ENCODE measurements at regions not wholly inside any gene's neighbourhood (a gene's known extent, or its start where the extent isn't known, plus 50 kb on each side); places are given as distances from the start of the nearest gene placed in this dataset.
"Not testable (repeated sequence)": the region's sequence is repeated elsewhere in the genome, so short reads cannot be mapped to it uniquely, and the experiment has no call there.

DNA sequence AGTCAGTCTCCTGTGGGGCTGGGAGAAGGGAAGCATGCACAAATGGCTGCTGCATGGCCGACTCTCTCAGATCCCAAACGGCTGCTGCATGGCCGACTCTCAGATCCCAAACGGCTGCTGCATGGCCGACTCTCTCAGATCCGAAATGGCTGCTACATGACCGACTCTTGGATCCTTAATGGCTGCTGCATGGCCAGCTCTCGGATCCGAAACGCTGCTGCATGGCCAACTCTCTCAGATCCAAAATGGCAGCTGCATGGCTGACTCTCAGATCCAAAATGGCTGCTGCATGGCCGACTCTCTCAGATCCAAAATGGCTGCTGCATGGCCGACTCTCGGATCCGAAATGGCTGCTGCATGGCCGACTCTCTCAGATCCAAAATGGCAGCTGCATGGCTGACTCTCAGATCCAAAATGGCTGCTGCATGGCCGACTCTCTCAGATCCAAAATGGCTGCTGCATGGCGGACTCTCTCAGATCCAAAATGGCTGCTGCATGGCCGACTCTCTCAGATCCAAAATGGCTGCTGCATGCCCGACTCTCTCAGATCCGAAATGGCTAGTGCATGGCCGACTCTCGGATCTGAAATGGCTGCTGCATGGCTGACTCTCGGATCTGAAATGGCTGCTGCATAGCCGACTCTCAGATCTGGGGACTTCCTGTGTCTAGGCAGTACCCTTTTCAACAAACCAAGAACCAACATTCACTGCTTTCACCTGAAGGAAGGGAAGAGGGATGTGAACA is 284.8 kb upstream of the SMIM21 start:
- not testable (repeated sequence) for H3K27me3 ChIP-seq (ENCODE audit: control insufficient read depth in 3 of 3, insufficient read depth in 3 of 3, low read length in 3 of 3); H3K4me3 ChIP-seq (ENCODE audit: low read length in 3 of 3); H3K36me3 ChIP-seq (ENCODE audit: control insufficient read depth in 3 of 3, insufficient read depth in 3 of 3, low read length in 3 of 3); H3K27ac ChIP-seq (ENCODE audit: low read depth, low read length); H3K9ac ChIP-seq (ENCODE audit: low read depth in 1 of 3, low read length in 3 of 3); H3K9me3 ChIP-seq (ENCODE audit: control insufficient read depth in 3 of 3, low read length in 3 of 3); H3K4me1 ChIP-seq (ENCODE audit: control insufficient read depth in 3 of 3, insufficient read depth in 3 of 3, low read length in 3 of 3)

DNA sequence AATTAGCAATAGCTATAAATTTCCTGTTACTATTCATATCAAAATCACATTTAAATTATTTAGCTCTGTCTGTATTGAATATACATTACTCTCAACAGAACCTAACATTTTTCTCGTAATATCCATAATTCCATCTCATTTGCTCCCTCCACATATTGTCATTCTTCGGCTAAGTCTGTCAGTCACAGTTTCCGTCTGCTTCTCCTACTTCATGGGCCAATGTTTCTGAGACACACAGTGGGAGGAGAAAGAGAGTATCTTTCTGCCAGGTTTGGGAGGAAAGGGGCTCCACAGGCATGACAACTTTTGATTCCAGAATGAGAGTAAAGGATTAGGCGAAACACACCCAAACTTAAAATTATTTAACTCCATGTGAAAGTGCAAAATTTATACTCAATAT is 273.1 kb upstream of the SMIM21 start:
- Histone ChIP-seq H3K4me1 (ENCODE audit: control insufficient read depth in 3 of 3, insufficient read depth in 3 of 3, low read length in 3 of 3) (no peaks in the 10 kb centered on the region), H3K4me3 (ENCODE audit: low read length in 3 of 3) (no peak overlapping the region), H3K9ac (ENCODE audit: low read depth in 1 of 3, low read length in 3 of 3) (no peak overlapping the region), H3K27ac (ENCODE audit: low read depth, low read length) (no peak overlapping the region), H3K9me3 (ENCODE audit: control insufficient read depth in 3 of 3, low read length in 3 of 3) (peaks cover 0 to 4% (median 0%) of the 10 kb centered on the region in 3 donors), H3K27me3 (ENCODE audit: control insufficient read depth in 3 of 3, insufficient read depth in 3 of 3, low read length in 3 of 3) (no peaks in the 10 kb centered on the region), H3K36me3 (ENCODE audit: control insufficient read depth in 3 of 3, insufficient read depth in 3 of 3, low read length in 3 of 3) (no peaks in the 10 kb centered on the region)

DNA sequence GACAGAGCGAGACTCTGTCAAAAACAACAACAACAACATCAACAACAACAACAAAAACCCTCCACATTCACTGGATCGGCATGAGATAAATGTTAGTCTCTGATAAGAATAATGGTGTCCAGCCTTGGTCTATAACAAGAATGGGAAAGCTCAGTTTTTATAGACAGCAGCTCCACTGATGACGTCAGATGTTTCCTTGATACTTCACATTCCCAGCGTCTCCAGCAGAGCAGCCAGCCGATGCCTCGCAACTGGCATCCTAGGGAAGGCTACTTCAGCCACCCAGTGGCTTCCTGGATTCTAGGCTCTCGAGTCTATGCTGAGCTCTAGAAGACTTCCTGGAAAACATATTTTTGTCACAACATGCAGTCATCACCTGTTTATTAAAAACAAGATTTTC is 271.4 kb upstream of the SMIM21 start:
- no peak overlapping the region for H3K9ac ChIP-seq (ENCODE audit: low read depth in 1 of 3, low read length in 3 of 3)
- H3K9me3 ChIP-seq (ENCODE audit: control insufficient read depth in 3 of 3, low read length in 3 of 3): peaks cover 0 to 4% (median 0%) of the 10 kb centered on the region in 3 donors
- H3K27me3 ChIP-seq (ENCODE audit: control insufficient read depth in 3 of 3, insufficient read depth in 3 of 3, low read length in 3 of 3): peaks cover 0 to 4% (median 0%) of the 10 kb centered on the region in 3 donors

GRCh38 chr18:75697493-75697892 is 270.0 kb upstream of the SMIM21 start:
- no peaks in the 10 kb centered on the region for H3K4me1 ChIP-seq (ENCODE audit: control insufficient read depth in 3 of 3, insufficient read depth in 3 of 3, low read length in 3 of 3)
- no peak overlapping the region for H3K9ac ChIP-seq (ENCODE audit: low read depth in 1 of 3, low read length in 3 of 3)
- no peak overlapping the region for H3K4me3 ChIP-seq (ENCODE audit: low read length in 3 of 3)
- no peak overlapping the region for H3K27ac ChIP-seq (ENCODE audit: low read depth, low read length)
- no peaks in the 10 kb centered on the region for H3K36me3 ChIP-seq (ENCODE audit: control insufficient read depth in 3 of 3, insufficient read depth in 3 of 3, low read length in 3 of 3)
- peaks cover 0 to 4% (median 0%) of the 10 kb centered on the region in 3 donors for H3K27me3 ChIP-seq (ENCODE audit: control insufficient read depth in 3 of 3, insufficient read depth in 3 of 3, low read length in 3 of 3)
- no peaks in the 10 kb centered on the region for H3K9me3 ChIP-seq (ENCODE audit: control insufficient read depth in 3 of 3, low read length in 3 of 3)

More for the DNA sequence above, 271.4 kb upstream of the SMIM21 start:
- Histone ChIP-seq H3K4me1 (ENCODE audit: control insufficient read depth in 3 of 3, insufficient read depth in 3 of 3, low read length in 3 of 3) (no peaks in the 10 kb centered on the region), H3K36me3 (ENCODE audit: control insufficient read depth in 3 of 3, insufficient read depth in 3 of 3, low read length in 3 of 3) (no peaks in the 10 kb centered on the region), H3K4me3 (ENCODE audit: low read length in 3 of 3) (no peak overlapping the region), H3K27ac (ENCODE audit: low read depth, low read length) (no peak overlapping the region)

- Histone ChIP-seq H3K4me3 (ENCODE audit: low read length in 3 of 3) (no peak overlapping the region), H3K9ac (ENCODE audit: low read depth in 1 of 3, low read length in 3 of 3) (no peak overlapping the region), H3K4me1 (ENCODE audit: control insufficient read depth in 3 of 3, insufficient read depth in 3 of 3, low read length in 3 of 3) (no peaks in the 10 kb centered on the region), H3K27ac (ENCODE audit: low read depth, low read length) (no peak overlapping the region), H3K9me3 (ENCODE audit: control insufficient read depth in 3 of 3, low read length in 3 of 3) (no peaks in the 10 kb centered on the region), H3K27me3 (ENCODE audit: control insufficient read depth in 3 of 3, insufficient read depth in 3 of 3, low read length in 3 of 3) (peaks cover 0 to 5% (median 0%) of the 10 kb centered on the region in 3 donors), H3K36me3 (ENCODE audit: control insufficient read depth in 3 of 3, insufficient read depth in 3 of 3, low read length in 3 of 3) (no peaks in the 10 kb centered on the region)
Measured at GRCh38 chr18:75696391-75696790, 268.9 kb upstream of the SMIM21 start.

DNA sequence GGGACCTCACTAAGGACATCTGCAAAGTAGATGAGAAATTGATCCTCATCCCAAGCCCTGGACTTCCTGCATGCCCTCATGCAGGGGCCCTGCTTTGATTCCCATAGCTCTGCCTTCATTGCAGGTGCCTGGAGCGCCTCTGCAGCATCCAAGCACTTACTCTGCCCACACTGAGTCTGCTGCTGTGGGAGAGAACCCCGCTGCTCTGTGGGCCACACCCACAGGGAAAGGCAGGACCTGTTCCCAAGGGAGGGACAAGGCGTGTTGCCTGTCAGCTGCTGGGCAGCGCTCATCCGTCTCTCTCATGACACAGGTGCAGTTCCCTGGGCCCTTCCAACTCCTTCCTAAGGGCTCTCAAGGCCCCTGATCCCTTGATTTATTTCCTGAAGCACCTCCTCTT is 266.8 kb upstream of the SMIM21 start:
- no peaks in the 10 kb centered on the region for H3K36me3 ChIP-seq (ENCODE audit: control insufficient read depth in 3 of 3, insufficient read depth in 3 of 3, low read length in 3 of 3)
- H3K4me1 ChIP-seq (ENCODE audit: control insufficient read depth in 3 of 3, insufficient read depth in 3 of 3, low read length in 3 of 3): no peaks in the 10 kb centered on the region

DNA sequence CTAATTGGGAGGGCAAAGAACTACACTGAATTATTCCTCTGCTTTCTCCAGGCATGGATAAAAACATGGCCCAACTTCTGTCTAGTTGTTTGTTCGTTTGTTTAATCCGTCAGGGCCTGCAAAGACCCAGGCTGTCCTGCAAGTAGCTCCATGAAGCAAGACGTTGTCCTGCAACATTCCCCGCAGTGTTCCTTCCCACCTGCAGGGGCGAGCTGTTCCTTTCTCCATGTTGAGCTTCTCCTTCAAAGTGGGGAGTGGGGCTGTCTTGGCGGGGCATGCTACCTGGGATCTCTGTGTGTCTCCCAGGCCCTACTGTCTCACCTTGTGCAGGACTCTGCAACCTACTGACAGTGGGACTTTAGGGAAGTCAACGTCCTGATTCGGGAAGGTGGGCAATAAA is 264.0 kb upstream of the SMIM21 start:
- peaks cover 0 to 7% (median 0%) of the 10 kb centered on the region in 3 donors for H3K27me3 ChIP-seq (ENCODE audit: control insufficient read depth in 3 of 3, insufficient read depth in 3 of 3, low read length in 3 of 3)
- no peaks in the 10 kb centered on the region for H3K4me1 ChIP-seq (ENCODE audit: control insufficient read depth in 3 of 3, insufficient read depth in 3 of 3, low read length in 3 of 3)
- H3K9ac ChIP-seq (ENCODE audit: low read depth in 1 of 3, low read length in 3 of 3): no peak overlapping the region
- no peaks in the 10 kb centered on the region for H3K36me3 ChIP-seq (ENCODE audit: control insufficient read depth in 3 of 3, insufficient read depth in 3 of 3, low read length in 3 of 3)
- no peak overlapping the region for H3K27ac ChIP-seq (ENCODE audit: low read depth, low read length)
- no peak overlapping the region for H3K4me3 ChIP-seq (ENCODE audit: low read length in 3 of 3)
- no peaks in the 10 kb centered on the region for H3K9me3 ChIP-seq (ENCODE audit: control insufficient read depth in 3 of 3, low read length in 3 of 3)

More for the DNA sequence above, 266.8 kb upstream of the SMIM21 start:
- Histone ChIP-seq H3K27ac (ENCODE audit: low read depth, low read length) (no peak overlapping the region), H3K27me3 (ENCODE audit: control insufficient read depth in 3 of 3, insufficient read depth in 3 of 3, low read length in 3 of 3) (peaks cover 0 to 7% (median 0%) of the 10 kb centered on the region in 3 donors), H3K9ac (ENCODE audit: low read depth in 1 of 3, low read length in 3 of 3) (no peak overlapping the region), H3K4me3 (ENCODE audit: low read length in 3 of 3) (no peak overlapping the region), H3K9me3 (ENCODE audit: control insufficient read depth in 3 of 3, low read length in 3 of 3) (no peaks in the 10 kb centered on the region)

DNA sequence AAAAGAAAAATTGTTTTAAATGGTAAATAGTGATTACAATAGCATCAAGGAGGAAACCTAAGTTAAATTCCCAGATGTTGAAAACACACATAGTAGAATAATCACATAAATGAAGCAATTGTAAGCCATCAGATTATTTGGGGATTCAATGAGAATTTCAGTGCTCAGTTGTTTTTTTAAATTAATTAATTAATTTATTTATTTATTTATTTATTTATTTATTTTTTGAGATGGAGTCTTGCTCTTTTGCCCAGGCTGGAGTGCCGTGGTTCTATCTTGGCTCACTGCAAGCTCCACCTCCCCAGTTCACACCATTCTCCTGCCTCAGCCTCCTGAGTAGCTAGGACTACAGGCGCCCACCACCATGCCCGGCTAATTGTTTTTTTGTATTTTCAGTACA is 262.8 kb upstream of the SMIM21 start:
- not testable (repeated sequence) for H3K9ac ChIP-seq (ENCODE audit: low read depth in 1 of 3, low read length in 3 of 3); H3K9me3 ChIP-seq (ENCODE audit: control insufficient read depth in 3 of 3, low read length in 3 of 3); H3K36me3 ChIP-seq (ENCODE audit: control insufficient read depth in 3 of 3, insufficient read depth in 3 of 3, low read length in 3 of 3); H3K27me3 ChIP-seq (ENCODE audit: control insufficient read depth in 3 of 3, insufficient read depth in 3 of 3, low read length in 3 of 3); H3K27ac ChIP-seq (ENCODE audit: low read depth, low read length); H3K4me3 ChIP-seq (ENCODE audit: low read length in 3 of 3); H3K4me1 ChIP-seq (ENCODE audit: control insufficient read depth in 3 of 3, insufficient read depth in 3 of 3, low read length in 3 of 3)

DNA sequence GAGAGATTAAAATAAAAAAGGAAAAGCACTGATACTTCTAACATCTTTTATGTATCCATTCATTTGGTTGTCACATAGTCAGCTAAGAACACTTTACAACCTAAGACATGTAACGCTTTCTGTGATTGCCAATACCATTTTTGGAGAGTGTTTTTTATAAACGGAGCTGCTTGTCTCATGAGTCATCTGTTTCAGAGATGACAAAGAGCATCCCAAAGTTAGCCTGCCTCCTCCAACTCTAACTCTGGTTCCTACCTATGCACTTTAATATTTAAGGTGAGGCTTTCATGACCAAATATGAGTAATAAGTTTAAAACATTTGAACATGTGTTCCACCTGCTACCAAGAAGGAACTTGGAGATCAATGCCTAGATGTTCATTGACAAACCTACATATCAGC is 260.1 kb upstream of the SMIM21 start:
- H3K27me3 ChIP-seq (ENCODE audit: control insufficient read depth in 3 of 3, insufficient read depth in 3 of 3, low read length in 3 of 3): peaks cover 0 to 2% (median 0%) of the 10 kb centered on the region in 3 donors
- no peak overlapping the region for H3K9ac ChIP-seq (ENCODE audit: low read depth in 1 of 3, low read length in 3 of 3)
- no peaks in the 10 kb centered on the region for H3K9me3 ChIP-seq (ENCODE audit: control insufficient read depth in 3 of 3, low read length in 3 of 3)
- H3K4me1 ChIP-seq (ENCODE audit: control insufficient read depth in 3 of 3, insufficient read depth in 3 of 3, low read length in 3 of 3): no peaks in the 10 kb centered on the region
- H3K36me3 ChIP-seq (ENCODE audit: control insufficient read depth in 3 of 3, insufficient read depth in 3 of 3, low read length in 3 of 3): no peaks in the 10 kb centered on the region
- no peak overlapping the region for H3K27ac ChIP-seq (ENCODE audit: low read depth, low read length)
- H3K4me3 ChIP-seq (ENCODE audit: low read length in 3 of 3): no peak overlapping the region

- no peak overlapping the region for H3K4me3 ChIP-seq (ENCODE audit: low read length in 3 of 3)
- no peaks in the 10 kb centered on the region for H3K27me3 ChIP-seq (ENCODE audit: control insufficient read depth in 3 of 3, insufficient read depth in 3 of 3, low read length in 3 of 3)
- H3K4me1 ChIP-seq (ENCODE audit: control insufficient read depth in 3 of 3, insufficient read depth in 3 of 3, low read length in 3 of 3): no peaks in the 10 kb centered on the region
- H3K27ac ChIP-seq (ENCODE audit: low read depth, low read length): no peak overlapping the region
- H3K9me3 ChIP-seq (ENCODE audit: control insufficient read depth in 3 of 3, low read length in 3 of 3): no peaks in the 10 kb centered on the region
- H3K36me3 ChIP-seq (ENCODE audit: control insufficient read depth in 3 of 3, insufficient read depth in 3 of 3, low read length in 3 of 3): no peaks in the 10 kb centered on the region
- no peak overlapping the region for H3K9ac ChIP-seq (ENCODE audit: low read depth in 1 of 3, low read length in 3 of 3)
Measured at GRCh38 chr18:75683426-75683825, 255.9 kb upstream of the SMIM21 start.
